DOHH2 (cell line): ENCODE measurements at regions not wholly inside any gene's neighbourhood (a gene's known extent, or its start where the extent isn't known, plus 50 kb on each side); places are given as distances from the start of the nearest gene placed in this dataset.

ENCODE experiments used
- EZH2phosphoT487 ChIP-seq: fragments of 200-600 bp; sonication (generic); IDR thresholded peaks from 2 replicates; pipeline ENCODE4 v1.6.1; 2017; ENCODE audit warnings: borderline replicate concordance, mild to moderate bottlenecking, antibody characterized with exemption, low read length, moderate library complexity, mixed read lengths
- TF ChIP-seq, protein P1 (sequence below): fragments of 200-600 bp; sonication (generic); IDR thresholded peaks from one replicate; pipeline ENCODE4 v1.5.1; 2014; ENCODE audit warnings: antibody characterized with exemption, mild to moderate bottlenecking, low read depth, low read length; ENCODE audit not compliant: poor library complexity, severe bottlenecking

DNA sequence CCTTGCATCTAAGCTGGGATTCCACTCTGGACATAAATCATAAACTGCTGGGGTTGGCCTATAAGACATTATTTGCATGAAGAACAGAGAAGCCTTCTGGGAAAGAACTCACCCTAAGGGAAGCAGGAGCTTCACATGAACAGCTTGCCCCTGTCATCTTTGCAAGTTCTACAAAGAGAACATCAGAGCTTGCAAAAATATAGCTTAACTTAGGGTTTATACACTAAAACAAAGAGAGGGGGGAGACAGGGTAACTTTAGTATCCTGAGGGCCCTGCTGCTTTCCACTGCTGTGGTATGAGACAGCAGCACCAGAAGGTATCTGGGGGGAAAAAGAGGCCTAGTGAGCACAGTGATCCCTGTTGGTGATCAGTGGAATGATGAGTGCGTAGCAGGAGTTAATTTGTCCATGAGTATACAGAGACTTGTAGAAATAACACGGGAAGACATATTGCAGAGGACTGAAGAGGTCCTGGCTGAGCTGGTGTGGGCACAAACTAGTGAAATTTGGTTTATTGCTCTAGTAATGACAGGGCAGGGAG is 116.1 kb upstream of the TSC22D1 start:
- TF ChIP-seq, protein P1, sequence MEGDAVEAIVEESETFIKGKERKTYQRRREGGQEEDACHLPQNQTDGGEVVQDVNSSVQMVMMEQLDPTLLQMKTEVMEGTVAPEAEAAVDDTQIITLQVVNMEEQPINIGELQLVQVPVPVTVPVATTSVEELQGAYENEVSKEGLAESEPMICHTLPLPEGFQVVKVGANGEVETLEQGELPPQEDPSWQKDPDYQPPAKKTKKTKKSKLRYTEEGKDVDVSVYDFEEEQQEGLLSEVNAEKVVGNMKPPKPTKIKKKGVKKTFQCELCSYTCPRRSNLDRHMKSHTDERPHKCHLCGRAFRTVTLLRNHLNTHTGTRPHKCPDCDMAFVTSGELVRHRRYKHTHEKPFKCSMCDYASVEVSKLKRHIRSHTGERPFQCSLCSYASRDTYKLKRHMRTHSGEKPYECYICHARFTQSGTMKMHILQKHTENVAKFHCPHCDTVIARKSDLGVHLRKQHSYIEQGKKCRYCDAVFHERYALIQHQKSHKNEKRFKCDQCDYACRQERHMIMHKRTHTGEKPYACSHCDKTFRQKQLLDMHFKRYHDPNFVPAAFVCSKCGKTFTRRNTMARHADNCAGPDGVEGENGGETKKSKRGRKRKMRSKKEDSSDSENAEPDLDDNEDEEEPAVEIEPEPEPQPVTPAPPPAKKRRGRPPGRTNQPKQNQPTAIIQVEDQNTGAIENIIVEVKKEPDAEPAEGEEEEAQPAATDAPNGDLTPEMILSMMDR, result no peak
- TF ChIP-seq EZH2phosphoT487, result no peak
